ENCODE measurements at regions not wholly inside any gene's neighbourhood (a gene's known extent, or its start where the extent isn't known, plus 50 kb on each side); places are given as distances from the start of the nearest gene placed in this dataset.
"Not testable (repeated sequence)": the region's sequence is repeated elsewhere in the genome, so short reads cannot be mapped to it uniquely, and the experiment has no call there.

DNA sequence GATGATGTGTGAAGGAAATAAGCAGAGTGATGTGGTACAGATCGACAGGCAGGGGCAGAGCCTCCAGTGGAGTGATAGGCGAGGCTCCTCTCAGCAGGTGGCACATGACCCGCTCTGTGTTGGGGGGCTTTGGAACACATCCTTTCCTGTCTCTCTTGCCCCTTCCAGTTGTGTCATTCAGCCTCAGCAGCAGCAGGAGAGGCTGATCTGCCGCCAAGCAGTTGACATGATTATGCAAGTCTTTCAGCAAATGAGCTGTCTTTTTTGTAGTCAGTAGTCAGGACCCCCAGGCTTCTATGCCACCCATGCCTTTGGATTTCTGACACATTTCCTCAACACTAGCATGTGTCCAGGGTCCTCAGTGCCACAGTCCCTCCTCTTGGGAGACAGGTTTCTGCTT is 307.1 kb upstream of the C1orf174 start:
- DNase-seq (ENCODE audit: low read depth in 3 of 3, low spot score in 2 of 3) = no peak

DNA sequence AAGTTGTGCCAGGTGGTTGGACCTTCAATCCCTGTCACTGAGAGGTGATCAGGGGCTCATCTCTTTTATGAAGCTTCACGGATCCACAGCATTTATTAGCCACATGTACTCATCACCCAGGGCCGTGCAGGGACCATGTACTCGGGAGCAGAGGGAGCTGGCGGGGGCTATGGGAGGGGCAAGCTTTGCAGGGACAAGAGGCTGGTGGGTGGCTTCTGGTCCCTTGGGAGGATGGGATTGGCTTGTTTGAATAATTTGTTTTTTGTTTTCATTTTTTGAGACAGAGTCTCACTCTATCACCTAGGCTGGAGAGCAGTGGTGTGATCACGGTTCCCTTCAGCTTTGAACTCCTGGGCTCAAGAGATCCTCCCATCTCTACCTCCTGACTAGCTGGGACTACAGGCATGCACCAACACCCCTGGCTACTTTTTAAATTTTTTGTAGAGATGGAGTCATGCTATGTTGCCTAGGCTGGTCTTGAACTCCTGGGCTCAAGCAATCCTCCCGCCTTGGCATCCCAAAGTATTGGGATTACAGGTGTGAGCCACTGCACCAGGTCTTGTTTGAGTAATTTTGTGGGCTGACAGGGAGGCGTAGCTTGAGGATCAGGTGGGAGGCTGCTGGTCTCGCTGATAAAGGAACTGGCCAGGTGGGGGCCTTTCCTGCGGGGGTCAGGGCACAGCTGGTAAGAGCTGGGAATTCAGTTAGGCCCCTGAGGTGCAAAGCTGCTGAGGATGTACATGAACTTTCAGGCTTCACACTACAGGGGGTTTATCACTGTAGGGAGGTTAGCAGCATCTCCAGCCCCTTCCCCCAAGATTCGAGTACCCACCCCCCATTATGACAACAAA is 308.0 kb upstream of the C1orf174 start:
- no peak for DNase-seq (ENCODE audit: low read depth in 3 of 3, low spot score in 2 of 3)

DNA sequence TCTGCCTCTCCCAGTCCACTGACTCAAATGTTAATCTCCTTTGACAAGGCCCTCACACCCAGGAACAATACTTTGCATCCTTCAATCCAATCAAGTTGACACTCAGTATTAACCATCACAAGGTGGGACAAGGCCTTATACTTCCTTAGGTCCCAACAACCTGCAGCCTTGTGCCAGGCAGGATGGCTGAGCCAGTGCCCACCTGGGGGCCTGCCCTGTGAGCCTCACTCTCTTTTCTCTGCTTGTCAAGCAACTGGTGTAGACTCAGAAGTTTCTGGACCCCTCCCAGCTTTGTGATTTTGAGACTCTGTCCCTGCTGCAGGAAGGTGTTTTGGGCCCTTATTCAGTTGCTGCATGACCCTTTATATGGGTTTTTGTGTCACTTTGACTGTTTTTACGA is 310.0 kb upstream of the C1orf174 start:
- no peak for DNase-seq (ENCODE audit: low read depth in 3 of 3, low spot score in 2 of 3)

DNA sequence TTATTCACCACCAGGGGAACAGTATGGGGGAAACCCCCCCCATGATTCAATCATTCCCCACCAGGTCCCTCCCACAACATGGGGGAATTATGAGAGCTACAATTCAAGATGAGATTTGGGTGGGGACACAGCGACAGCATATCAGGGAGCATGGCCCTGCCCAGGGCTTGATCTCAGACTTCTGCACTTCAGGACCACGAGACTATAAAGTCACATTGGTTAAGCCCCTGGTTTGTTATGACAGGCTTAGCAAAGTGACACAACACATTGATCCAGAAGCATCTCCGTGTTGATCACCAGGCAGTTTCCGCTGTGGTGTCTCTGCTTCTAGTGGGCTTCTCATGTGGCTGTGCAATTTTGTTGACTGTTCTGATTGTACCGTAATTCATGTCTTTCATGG is 312.7 kb upstream of the C1orf174 start:
- DNase-seq (ENCODE audit: low read depth in 3 of 3, low spot score in 2 of 3) = no peak

DNA sequence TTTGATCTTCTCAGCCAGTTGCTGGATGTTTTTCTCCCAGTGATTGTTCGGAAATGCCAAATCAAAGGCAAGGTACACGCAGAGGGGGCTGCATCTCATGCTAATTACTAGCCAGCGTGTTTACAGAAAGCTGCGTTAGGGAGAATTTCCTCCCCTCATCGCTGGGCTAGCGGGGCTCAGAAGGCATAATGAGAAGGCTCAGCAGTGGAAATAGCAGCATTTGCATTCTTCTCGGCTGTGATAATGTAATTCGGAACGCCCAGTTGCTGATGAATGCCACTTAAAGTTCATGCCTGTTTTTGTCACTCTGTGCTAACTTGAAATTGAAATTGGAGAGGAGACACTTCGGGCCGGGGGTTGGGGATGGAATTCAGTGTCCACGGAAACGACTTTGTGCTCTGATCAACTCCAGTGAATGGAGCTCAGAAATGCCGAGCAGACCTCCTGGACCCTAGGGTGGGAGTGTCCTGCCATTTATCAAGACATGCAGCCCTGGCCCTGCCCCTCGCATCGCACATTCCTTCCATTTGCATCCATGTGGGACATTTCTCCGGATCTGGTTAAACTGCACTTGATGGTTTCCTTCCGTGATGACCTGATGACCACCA is 313.4 kb upstream of the C1orf174 start:
- no peak for DNase-seq (ENCODE audit: low read depth in 3 of 3, low spot score in 2 of 3)

DNA sequence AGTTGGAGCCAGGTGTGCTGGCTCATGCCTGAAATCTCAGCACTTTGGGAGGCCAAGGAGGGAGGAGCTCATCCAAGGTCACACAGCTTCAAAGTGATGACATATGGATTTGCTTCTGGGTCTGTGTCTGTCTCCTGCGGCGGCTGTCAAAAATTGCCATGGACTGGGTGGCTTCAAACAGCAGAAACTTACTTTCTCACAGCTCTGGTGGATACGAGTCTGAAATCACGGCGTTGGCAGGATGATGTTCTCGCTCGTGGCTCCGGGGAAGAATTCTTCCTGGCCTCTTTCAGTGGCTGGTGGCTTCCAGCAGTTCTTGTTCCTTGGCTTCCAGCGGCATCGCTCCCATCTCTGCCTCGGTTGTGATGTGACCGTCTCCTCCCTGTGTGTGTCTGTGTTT is 314.8 kb upstream of the C1orf174 start:
- DNase-seq (ENCODE audit: low read depth in 3 of 3, low spot score in 2 of 3) = no peak

DNA sequence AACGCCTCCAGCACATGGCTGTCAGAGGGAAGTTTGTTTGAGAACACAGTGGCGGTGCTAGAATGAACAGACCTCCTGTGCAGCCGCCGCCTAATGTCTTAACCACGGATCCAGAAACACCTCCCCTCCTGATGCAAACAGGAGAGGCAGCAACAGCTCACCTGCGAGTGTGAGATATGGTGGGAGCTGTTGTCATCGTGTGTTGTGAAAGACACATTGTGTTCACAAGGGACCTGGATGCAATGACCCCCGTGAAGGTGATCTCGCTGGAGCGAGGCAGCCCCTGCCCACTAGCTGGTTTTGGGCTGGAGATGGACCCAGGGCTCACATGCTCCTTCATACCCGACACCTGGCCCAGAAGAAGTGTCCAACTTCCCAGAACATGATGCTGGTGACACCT is 315.3 kb upstream of the C1orf174 start:
- no peak for DNase-seq (ENCODE audit: low read depth in 3 of 3, low spot score in 2 of 3)

DNA sequence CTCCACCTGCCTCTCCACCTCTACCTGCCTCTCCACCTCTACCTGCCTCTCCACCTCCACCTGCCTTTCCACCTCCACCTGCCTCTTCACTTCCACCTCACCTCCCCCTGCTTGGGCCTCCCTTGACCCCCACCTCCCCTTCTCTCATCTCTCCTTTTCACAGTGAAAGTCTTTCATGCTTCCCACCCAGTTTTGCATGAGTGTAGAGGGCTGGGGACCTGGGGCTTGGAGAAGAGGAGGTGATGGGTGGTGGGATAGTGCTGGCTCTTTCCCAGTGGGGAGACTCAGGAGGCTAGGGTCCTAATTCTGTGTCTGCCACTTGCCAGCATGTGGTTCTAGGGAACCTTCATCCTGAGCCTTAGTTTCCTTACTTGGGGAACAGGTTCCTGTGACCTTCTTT is 316.2 kb upstream of the C1orf174 start:
- no peak for DNase-seq (ENCODE audit: low read depth in 3 of 3, low spot score in 2 of 3)

DNA sequence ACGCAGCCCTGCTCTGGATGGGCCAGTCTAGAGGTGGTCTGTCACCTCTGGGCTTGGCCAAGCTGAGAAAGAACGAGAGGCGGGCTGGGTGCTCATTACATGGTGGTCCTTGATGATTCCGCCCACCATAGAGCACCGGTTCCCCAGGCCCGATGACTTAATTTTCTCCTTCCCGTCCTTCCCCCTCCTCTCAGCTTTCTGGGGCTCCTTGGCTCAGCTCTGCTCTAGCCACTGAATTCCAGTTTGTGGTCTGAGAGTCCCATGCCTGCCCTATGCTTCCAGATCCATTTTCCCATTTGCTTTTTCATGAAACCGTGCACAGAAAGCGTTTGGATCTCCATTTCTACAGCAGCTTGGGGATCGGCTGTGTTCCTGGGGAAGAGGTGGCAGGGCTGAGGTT is 318.5 kb upstream of the C1orf174 start:
- DNase-seq (ENCODE audit: low read depth in 3 of 3, low spot score in 2 of 3) = no peak

DNA sequence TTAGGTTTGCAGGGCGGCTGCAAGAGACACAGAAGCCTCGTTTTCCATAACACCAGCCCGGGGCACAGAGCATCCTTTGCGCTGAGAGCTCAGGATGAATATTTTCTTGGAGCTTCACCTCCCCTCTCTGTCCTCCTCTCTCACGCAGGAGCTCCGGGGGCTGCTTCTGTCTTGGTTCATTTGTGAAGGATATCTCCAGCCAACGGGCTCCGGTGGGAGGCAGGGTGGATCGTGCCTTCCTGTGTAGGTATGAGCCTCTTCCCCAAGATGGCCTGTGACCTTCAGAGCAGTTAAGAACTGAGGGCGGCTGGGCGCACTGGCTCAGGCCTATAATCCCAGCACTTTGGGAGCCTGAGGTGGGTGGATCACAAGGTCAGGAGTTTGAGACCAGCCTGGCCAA is 319.0 kb upstream of the C1orf174 start:
- no peak for DNase-seq (ENCODE audit: low read depth in 3 of 3, low spot score in 2 of 3)

DNA sequence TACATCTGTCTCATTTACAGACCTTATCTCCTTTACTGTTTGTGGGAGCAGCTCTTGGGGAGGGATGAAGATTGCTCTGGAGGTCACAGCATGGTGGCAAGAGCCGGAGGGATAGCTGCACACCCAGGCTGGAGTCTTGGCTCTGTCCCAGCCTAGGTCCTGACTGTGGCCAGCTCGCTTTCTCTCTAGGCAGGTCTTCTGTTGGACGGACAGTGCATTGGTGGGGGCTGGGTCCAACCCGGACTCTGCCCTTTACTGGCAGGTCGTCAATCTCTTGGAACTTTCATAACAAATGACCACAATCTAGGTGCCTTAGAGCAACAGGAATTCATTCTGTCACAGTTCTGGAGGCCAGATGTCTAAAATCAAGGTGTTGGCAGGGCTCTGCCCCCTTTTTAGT is 319.8 kb upstream of the C1orf174 start:
- no peak for DNase-seq (ENCODE audit: low read depth in 3 of 3, low spot score in 2 of 3)

DNA sequence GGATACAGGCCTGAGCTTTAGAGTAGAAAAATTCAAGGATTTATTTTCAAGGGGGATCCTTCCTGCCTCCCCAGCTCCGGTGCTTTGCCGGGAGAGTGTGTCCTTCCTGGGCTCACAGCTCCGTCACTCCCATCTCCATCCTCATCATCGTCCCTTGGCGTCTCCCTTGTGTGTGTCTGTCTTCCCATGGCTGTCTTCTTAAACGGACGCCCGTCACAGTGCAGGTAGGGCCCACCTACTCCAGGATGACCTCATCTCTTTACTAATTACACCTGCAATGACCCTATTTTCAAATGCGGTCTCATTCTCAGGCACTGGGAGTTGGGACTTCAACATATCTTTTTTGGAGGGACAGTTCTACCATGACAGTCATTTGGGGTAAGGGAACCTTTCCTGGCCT is 320.3 kb upstream of the C1orf174 start:
- no peak for DNase-seq (ENCODE audit: low read depth in 3 of 3, low spot score in 2 of 3)

DNA sequence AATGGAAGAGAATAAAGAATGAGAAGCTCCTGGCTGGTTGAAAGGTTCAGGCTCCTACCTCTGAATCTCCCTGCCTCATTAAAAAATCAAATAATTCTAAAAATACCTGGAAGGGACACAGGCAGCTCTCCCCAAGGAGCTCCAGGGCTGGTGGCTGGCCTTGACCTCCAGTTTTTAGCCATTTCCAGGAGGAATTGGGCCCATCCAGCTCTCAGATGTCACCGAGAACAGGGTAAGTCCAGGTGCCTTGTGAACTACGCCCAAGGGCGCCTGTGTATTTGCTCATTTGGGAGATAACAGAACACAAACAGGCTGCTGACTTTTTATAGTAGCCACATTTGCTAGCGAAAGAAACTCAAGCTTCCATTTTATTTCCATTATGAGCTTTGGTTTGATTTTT is 321.0 kb upstream of the C1orf174 start:
- DNase-seq (ENCODE audit: low read depth in 3 of 3, low spot score in 2 of 3) = no peak

DNA sequence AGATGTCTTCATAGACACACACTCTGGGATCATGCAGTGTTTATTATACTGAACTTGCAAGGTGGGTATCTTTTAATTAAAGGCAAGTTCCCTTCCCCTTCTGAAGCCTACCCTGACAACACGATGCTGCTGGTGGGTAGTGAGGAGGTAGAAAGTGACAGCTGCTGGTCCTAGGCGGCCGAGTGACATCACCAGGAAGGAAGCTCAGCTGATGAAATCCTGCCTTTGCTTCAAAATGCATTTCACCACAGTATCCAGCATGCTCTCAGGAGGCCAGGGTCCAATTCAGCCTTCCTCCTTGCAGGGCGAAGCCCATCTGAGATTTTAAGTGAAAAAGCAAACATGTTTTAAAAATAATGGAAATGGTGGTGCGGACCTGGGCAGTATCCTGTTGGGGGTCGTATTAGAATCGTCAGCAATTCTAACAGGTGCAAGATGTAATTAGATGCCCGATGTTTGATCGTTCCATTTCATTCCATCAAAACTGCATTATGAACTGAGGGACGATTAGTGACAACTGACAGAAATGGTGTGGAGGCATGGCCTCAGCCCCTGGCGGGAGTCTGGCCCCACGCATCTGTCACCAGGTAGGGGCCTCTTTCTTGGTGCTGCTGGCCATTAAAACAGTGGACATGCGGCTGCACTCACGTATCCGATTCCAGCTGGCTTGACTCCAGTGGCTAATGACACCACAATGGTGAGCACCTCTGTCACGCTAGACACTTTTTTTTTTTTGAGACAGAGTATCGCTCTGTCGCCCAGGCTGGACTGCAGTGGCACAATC is 324.8 kb upstream of the C1orf174 start:
- DNase-seq (ENCODE audit: low read depth in 3 of 3, low spot score in 2 of 3) = no peak

DNA sequence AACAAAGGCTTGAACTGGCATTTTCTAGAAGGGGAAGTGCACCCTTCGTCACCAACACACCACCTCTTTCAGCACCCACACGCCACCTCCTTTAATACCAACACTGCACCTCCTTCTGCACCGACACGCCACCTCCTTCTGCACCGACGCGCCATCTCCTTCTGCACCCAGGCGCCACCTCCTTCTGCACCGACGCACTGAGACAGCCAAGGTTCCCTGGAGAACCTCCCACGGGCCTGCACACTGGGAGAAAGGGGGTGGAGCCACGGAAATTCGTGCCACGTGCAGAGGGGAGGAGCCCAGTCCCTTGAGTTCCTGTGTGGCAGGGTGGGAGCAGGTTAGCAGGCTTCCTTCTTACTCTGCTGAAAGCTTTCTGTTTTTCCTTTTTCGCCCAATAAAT is 327.9 kb upstream of the C1orf174 start:
- no peak for DNase-seq (ENCODE audit: low read depth in 3 of 3, low spot score in 2 of 3)

DNA sequence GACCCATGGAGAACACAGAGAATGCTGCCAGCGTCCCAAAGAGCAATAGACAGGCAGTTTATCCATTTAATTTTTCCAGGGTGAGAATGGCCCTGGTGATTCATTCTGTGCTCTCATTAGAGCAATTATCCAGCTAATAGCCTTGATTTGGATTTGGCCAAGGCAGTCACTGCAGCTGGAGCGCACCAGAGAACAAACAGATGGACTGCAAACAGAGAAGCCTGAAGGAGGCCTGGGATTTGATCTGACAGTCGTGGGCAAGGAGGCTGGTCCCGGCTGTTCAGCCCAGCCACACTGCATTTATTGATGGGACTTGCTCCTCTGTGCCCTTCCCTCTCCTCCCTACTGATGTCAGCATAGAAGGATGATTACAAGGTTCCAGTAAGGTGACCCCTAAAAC is 353.9 kb upstream of the C1orf174 start:
- no peak for DNase-seq (ENCODE audit: low read depth in 3 of 3, low spot score in 2 of 3)

DNA sequence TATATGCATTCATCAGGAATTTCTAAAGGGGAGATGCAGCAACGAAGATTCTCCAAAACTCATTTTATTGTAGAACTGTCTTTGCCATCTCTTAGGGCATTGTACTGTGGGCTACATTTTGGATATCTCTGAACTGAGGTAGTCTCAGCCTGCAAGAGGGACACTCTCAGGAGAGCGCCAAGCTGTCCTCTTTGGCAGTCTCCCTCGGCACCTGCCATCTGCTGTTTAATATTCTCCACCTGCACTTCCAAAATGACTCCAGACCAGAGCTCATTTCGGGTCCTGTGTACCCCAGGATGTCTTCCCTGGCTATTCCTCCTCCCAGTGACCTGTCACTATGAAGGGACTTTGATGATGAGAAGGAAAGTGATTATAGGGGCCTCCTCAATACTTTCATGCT is 356.3 kb upstream of the C1orf174 start:
- no peak for DNase-seq (ENCODE audit: low read depth in 3 of 3, low spot score in 2 of 3)

DNA sequence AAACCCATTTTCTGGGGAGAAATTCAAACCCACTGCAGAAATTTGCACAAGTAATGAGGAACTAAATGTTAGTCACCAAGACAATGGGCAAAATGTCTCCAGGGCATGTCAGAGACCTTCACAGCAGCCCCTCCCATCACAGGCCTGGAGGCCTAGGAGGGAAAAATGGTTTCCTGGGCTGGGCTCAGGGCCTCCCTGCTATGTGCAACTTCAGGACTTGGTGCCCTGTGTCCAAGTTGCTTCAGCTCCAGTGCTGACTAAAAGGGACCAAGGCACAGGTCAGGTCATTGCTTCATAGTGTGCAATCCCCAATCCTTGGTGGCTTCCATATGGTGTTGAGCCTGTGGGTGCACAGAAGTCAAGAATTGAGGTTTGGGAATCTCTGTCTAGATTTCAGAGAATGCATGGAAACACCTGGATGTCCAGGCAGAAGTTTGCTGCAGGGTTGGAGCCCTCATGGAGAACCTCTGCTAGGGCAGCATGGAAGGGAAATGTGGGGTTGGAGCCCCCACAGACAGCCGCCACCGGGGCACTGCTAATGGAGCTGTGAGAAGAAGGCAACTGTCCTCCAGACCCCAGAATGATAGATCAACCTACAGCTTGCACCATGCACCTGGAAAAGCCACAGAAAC is 358.2 kb upstream of the C1orf174 start:
- DNase-seq (ENCODE audit: low read depth in 3 of 3, low spot score in 2 of 3) = not testable (repeated sequence)

DNA sequence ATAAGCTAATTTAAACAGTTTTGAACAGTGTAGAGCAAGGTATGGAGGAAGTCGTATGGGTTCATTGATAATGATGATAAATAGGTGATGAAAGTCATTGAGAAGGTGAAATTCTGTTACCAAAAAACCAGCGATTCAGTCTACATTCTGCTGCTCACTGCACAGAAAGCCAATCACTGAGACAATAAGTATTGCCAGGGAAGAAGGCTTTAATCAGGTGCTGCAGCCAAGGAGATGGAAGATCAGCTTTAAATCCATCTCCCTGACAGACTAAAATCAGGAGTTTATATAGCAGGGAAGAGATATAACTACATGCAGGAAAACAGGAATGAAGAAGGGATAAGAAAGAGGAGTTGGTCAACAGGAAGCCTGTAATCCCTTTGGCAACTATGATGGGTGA is 361.3 kb upstream of the C1orf174 start:
- no peak for DNase-seq (ENCODE audit: low read depth in 3 of 3, low spot score in 2 of 3)

DNA sequence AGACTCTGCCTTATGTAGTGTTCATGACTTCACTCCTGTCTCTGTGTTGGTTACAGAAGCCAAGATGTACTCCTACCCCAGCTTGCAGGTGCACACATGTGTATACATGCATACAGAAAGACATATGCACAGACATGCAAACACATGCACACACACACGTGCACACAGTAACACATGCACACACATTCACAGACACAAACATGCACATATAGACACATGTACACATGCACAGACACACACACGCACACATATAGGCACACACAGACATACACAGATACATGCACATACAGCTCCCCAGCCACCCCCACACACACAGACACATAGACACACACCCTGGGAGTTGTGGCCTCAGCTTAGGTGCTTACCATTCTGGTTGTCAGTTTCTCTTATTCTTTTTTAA is 362.6 kb upstream of the C1orf174 start:
- DNase-seq (ENCODE audit: low read depth in 3 of 3, low spot score in 2 of 3) = no peak

DNA sequence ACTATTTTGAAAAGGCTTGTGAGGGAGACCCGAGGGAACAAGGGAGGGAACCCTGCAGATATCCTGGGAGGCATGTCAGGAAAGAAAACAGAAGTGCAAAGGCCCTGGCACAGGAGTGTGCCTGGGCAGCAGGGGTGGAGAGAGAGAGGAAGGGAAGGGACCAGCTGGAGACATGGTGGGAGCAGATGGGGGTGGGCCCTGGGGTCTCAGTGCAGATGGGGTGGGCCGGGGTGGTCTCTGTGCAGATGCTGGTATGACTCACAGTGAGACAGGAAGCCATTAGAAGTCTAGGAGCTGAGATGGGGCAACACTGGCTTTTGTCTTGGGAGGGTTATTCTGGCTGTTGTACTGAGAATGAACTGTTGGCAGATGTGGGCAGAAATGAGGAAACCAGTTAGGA is 363.6 kb upstream of the C1orf174 start:
- DNase-seq (ENCODE audit: low read depth in 3 of 3, low spot score in 2 of 3) = no peak
